ENCODE measurements at regions not wholly inside any gene's neighbourhood (a gene's known extent, or its start where the extent isn't known, plus 50 kb on each side); places are given as distances from the start of the nearest gene placed in this dataset.

GRCh38 chr3:67297715-67298475, 299.8 kb downstream of the KBTBD8 start:
- TF ChIP-seq EZH2phosphoT487 (IDR thresholded peaks at IDR 0.05; ENCODE audit: borderline replicate concordance, low read length) = no peak
- no peak for TF ChIP-seq CTCF (conservative IDR thresholded peaks at IDR 0.05; ENCODE audit: low read depth, low read length)

Data from PC-3 (cell line).